ENCODE measurements at regions not wholly inside any gene's neighbourhood (a gene's known extent, or its start where the extent isn't known, plus 50 kb on each side); places are given as distances from the start of the nearest gene placed in this dataset.

- no peak for TF ChIP-seq CTCF (conservative IDR thresholded peaks at IDR 0.05 in 1 of 2, IDR thresholded peaks at IDR 0.05 in 1 of 2; ENCODE audit: low read depth in 1 of 2, low read length in 2 of 2)
- TF ChIP-seq EZH2 (IDR thresholded peaks at IDR 0.05; ENCODE audit: low read length, missing control alignments) = no peak
Observed at GRCh38 chr11:34730544-34731295, 109.8 kb downstream of the EHF start.
